ENCODE measurements at regions not wholly inside any gene's neighbourhood (a gene's known extent, or its start where the extent isn't known, plus 50 kb on each side); places are given as distances from the start of the nearest gene placed in this dataset.
"Not testable (repeated sequence)": the region's sequence is repeated elsewhere in the genome, so short reads cannot be mapped to it uniquely, and the experiment has no call there.

- Histone ChIP-seq H3K9ac (ENCODE audit: insufficient read length, low read depth) (no peak overlapping the region), H3K36me3 (ENCODE audit: insufficient read depth, insufficient read length, low read length) (no peaks in the 10 kb centered on the region), H3K4me1 (ENCODE audit: insufficient read depth, insufficient read length) (no peaks in the 10 kb centered on the region), H3K27me3 (ENCODE audit: insufficient read depth, insufficient read length) (no peaks in the 10 kb centered on the region), H3K9me3 (ENCODE audit: insufficient read depth, low read length) (no peaks in the 10 kb centered on the region), H3K4me3 (ENCODE audit: insufficient read length, low read depth) (no peak overlapping the region)
- DNase-seq (ENCODE audit: low read depth, low spot score) = no peak
- TF ChIP-seq SUZ12 (IDR thresholded peaks at IDR 0.05; ENCODE audit: extremely low read depth, insufficient read depth, insufficient read length) (no peak), ZNF274 (IDR thresholded peaks at IDR 0.05; ENCODE audit: low read depth, low read length) (no peak), YY1 (IDR thresholded peaks at IDR 0.05; ENCODE audit: insufficient read depth, insufficient read length) (no peak)
These were observed 72.5 kb upstream of the MAGEH1 start for GRCh38 chrX:55379396-55379795.

GRCh38 chrX:55389376-55389775 lies 62.6 kb upstream of the MAGEH1 start:
- DNase-seq (ENCODE audit: low read depth, low spot score) = no peak
- 0 out of 2 replicates have a peak, but pooled peaks cover 4% of the 10 kb centered on the region for H3K9me3 ChIP-seq (ENCODE audit: insufficient read depth, low read length)
- H3K4me1 ChIP-seq (ENCODE audit: insufficient read depth, insufficient read length) = no peaks in the 10 kb centered on the region
- no peak overlapping the region for H3K9ac ChIP-seq (ENCODE audit: insufficient read length, low read depth)
- no peak overlapping the region for H3K4me3 ChIP-seq (ENCODE audit: insufficient read length, low read depth)
- no peaks in the 10 kb centered on the region for H3K36me3 ChIP-seq (ENCODE audit: insufficient read depth, insufficient read length, low read length)
- TF ChIP-seq SUZ12 (IDR thresholded peaks at IDR 0.05; ENCODE audit: extremely low read depth, insufficient read depth, insufficient read length) = no peak
- TF ChIP-seq YY1 (IDR thresholded peaks at IDR 0.05; ENCODE audit: insufficient read depth, insufficient read length) = no peak
- TF ChIP-seq ZNF274 (IDR thresholded peaks at IDR 0.05; ENCODE audit: low read depth, low read length) = no peak
- no peaks in the 10 kb centered on the region for H3K27me3 ChIP-seq (ENCODE audit: insufficient read depth, insufficient read length)

GRCh38 chrX:55396836-55397235 lies 55.1 kb upstream of the MAGEH1 start:
- not testable (repeated sequence) for H3K36me3 ChIP-seq (ENCODE audit: insufficient read depth, insufficient read length, low read length); DNase-seq (ENCODE audit: low read depth, low spot score); H3K27me3 ChIP-seq (ENCODE audit: insufficient read depth, insufficient read length); H3K4me3 ChIP-seq (ENCODE audit: insufficient read length, low read depth); H3K9me3 ChIP-seq (ENCODE audit: insufficient read depth, low read length); H3K9ac ChIP-seq (ENCODE audit: insufficient read length, low read depth); H3K4me1 ChIP-seq (ENCODE audit: insufficient read depth, insufficient read length)
